ENCODE measurements at regions not wholly inside any gene's neighbourhood (a gene's known extent, or its start where the extent isn't known, plus 50 kb on each side); places are given as distances from the start of the nearest gene placed in this dataset.
"Not testable (repeated sequence)": the region's sequence is repeated elsewhere in the genome, so short reads cannot be mapped to it uniquely, and the experiment has no call there.

DNA sequence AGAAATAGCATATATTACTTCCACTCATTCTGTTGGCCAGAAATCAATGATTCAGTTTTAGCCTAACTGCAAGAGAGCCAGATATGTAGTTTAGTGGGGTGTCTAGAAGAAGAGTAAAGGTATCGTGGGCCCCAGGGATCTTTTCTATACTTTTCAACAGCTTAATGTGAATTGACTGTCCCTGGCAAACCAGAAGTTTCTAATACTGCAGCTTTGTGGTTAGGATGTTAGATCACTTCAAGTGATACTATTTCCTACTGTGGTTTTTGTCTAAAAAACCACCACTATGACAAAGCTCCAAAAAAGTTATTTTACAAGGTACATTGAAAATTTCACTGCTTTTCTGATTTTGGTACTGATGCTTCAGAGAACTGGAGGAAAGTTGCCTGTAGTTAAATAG lies 1525.1 kb downstream of the KHDRBS2 start:
- TF ChIP-seq, protein P1, sequence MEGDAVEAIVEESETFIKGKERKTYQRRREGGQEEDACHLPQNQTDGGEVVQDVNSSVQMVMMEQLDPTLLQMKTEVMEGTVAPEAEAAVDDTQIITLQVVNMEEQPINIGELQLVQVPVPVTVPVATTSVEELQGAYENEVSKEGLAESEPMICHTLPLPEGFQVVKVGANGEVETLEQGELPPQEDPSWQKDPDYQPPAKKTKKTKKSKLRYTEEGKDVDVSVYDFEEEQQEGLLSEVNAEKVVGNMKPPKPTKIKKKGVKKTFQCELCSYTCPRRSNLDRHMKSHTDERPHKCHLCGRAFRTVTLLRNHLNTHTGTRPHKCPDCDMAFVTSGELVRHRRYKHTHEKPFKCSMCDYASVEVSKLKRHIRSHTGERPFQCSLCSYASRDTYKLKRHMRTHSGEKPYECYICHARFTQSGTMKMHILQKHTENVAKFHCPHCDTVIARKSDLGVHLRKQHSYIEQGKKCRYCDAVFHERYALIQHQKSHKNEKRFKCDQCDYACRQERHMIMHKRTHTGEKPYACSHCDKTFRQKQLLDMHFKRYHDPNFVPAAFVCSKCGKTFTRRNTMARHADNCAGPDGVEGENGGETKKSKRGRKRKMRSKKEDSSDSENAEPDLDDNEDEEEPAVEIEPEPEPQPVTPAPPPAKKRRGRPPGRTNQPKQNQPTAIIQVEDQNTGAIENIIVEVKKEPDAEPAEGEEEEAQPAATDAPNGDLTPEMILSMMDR (conservative IDR thresholded peaks at IDR 0.05) = not testable (repeated sequence)
- TF ChIP-seq EZH2 (IDR thresholded peaks at IDR 0.05; ENCODE audit: low read depth) = not testable (repeated sequence)

All from PC-9 (cell line).